ENCODE measurements at regions not wholly inside any gene's neighbourhood (a gene's known extent, or its start where the extent isn't known, plus 50 kb on each side); places are given as distances from the start of the nearest gene placed in this dataset.

DNA sequence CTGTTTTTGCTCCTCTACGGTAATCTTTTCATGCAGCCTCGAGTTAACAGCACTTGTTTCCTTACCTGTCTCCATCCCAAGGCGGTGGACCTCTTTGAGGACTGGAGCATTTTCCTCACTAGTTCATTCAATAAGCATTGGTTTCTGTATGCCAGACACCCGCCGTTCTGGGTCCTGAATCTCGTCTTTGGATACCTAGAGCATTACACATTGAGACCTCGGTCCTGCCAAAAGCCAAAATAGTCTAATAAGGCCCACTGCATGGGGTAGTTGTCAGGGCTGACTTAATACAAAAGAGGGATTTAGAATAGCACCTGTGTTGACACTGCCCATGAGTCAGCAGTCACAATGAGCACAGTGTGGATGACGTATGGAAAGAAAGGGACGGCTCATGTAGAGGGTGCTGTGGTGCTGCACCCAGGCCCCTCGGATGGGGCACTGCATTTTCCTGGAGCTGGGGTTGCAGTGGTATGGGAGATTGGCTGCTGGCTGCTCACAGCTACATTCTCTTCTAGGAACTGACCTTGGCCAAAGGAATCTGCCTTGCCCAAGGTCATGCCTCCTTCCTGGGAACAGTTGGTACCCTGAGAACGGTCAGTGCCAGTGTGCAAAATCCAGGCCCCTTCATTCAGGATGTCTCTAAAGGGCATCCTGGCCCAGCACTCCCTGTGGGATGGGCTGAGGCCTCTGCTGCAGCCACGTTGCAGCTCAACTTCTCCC, 126.9 kb upstream of the NCK2 start:
- DNase-seq: no peak

DNA sequence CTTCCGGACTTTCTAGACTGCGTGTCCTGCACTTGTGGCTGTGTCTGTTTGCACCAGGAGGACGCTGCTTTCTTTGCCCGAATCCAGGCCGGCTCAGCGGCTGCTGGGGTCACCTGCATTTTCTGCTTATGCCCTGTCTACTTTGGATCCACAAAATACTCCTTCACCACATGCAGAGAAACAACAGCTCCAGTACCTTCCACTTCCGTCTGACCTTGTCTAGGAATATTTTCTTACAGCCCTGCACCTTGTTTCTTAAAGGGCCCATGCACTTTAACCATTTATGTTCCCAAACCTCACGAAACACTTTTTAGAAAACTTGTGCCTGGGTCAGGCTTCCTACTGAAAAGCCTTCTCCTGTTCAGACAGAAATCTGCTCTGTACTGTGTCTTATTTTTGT, 129.4 kb upstream of the NCK2 start:
- no peak for DNase-seq

- no peak for DNase-seq
These were observed 132.8 kb upstream of the NCK2 start for GRCh38 chr2:105611811-105612424.

DNA sequence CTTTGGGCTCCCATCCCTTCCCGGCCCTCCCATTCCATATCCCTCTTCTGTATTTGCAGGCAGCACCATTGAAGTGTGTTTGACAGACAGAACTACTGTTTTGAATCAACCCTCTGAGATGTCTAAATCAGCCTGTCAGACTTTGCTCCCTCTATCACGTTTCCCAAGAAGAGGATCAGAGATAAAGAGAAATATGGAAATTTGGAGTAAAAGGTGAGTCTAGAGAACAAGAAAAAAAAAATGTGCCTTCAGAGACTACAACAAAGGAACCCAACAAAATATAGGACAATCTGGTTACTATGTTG, 133.4 kb upstream of the NCK2 start:
- DNase-seq: no peak

- no peak for DNase-seq
These were observed 134.0 kb upstream of the NCK2 start for GRCh38 chr2:105610576-105611332.

DNA sequence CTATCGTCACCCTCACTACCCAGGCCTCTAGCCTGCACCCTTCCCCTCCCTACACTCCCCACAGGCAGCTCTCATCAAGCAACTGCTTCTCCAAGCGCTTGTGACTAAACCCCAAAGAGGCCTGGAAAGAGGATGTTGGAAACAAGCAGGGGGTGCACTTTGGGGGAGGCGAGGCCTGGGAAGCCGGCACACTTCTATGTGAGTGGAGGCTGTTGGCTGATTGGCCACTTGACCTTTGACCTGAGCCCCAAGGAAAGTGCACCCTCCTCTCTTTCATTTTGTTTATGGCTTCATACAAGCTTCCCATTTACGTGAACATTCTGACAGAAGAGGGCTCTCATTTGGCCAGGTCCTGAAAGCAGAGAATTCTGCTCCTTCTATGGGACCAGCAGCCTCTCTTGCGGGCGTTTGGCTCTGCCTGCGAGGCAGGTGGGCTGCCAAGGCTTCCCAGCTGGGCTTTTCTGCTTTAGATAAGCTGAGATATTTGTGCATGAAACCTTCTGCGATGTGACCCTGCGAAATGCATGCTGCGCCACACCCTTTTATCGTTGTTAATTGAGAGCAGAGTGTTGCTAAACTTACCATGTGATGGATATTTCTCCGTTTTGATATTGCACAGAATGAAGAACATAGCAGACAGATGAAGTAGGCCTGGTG, 134.8 kb upstream of the NCK2 start:
- no peak for DNase-seq

GRCh38 chr2:105607920-105608504, 136.7 kb upstream of the NCK2 start:
- DNase-seq: no peak

GRCh38 chr2:105606081-105606480, 138.6 kb upstream of the NCK2 start:
- no peak for DNase-seq

DNA sequence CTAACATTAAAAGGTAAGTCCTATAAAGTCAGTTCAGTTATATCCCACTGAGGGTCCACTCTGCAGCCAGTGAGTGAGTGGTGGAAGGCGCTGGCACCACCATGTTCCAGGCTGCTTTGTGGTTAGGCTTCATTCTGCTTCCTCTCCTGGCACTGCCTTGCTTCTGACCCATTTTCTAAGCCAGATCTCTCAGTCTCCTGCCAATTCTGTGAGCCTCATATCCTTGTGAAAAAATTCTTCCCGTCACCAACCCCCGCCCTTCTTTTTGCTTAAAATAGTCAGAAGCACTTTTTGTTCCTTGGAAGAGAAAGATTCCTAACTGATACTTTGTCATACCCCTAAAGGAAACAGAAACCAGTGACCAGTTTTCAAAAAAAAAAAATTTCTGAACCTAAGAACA, 139.8 kb upstream of the NCK2 start:
- no peak for DNase-seq

- no peak for DNase-seq
These were observed 143.5 kb upstream of the NCK2 start for GRCh38 chr2:105600949-105601794.

DNA sequence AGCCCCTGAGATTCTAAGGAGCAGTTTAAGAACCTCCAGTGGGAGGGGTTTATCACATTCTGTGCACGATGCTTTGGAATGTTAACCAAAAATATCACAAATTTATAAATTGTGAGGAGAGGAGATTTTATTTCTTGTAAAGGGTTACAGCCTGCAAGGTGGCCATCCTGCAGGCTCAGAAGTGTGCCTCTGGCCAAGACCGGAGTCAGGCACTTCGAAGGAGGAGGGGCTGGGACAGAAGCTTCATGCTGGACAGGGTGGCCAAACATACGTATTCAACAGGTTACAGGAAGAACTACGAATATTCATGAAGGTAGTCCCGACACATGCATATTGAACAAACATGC, 144.1 kb upstream of the NCK2 start:
- no peak for DNase-seq

DNA sequence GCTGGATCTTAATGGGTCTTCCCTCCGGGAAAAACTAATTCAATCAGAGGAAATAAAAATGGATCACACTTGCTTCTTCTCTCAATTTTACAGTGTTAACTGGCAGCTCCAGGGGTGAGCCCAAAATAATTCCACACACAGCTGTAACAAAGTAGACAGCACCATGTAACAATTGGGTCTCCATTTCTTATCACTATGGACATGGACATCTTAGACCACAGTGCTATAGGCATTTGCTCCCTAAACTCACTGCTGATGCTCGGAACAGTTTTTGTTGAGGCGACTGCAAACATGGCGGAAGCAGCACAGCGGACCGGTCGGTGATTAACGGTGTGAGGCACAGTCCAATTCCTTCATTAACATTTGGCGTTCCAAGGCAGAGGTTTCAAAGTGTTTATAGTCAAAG, 144.7 kb upstream of the NCK2 start:
- no peak for DNase-seq

- DNase-seq: no peak
These were observed 145.6 kb upstream of the NCK2 start for GRCh38 chr2:105598829-105599698.

GRCh38 chr2:105597806-105598803, 146.6 kb upstream of the NCK2 start:
- no peak for DNase-seq

- no peak for DNase-seq
These were observed 147.5 kb upstream of the NCK2 start for GRCh38 chr2:105597011-105597805.

DNA sequence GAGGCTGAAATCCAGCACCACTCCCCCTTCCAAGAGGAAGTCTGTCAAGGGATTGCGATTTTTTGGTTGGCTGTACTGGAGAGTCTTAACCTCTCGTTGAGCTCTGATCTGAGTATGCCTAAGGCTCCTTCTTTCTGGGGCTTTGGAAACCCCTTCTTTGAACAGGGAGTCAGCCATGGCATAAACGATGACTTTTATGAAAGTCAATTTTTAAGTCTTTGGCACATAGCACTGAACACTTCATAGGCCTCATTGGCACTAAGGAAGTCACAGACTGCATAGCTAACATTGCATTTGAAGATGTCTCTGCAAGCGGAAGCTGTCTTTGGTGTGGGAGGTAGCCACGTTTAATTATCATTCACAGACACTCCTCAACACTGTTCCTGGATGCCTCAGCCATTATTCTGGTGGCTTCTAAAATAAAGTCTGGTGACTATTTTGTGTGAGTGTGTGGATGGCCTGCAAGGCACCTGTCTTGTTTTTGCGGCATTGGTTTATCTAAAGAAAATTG, 148.2 kb upstream of the NCK2 start:
- no peak for DNase-seq

DNA sequence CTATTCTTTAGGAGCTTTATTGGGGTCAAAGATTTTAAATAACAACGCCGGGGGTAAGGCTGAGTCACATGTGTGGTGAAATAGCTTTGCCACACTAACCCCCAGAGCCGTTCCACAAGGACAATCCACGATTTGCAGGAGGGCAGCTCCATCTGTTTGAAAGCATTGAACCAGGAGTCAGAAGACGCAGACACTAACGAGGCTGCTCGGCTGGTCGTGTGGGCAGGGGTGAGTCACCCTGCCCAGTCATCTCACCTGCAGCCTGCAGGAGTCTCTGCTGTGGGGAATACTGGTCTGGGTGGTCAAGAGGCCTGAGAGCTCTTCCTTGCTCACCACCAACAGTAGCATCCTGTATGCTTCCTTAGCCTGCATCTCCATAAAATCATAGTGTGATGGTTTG, 149.2 kb upstream of the NCK2 start:
- no peak for DNase-seq

GRCh38 chr2:105593221-105593967, 151.3 kb upstream of the NCK2 start:
- DNase-seq: no peak
